DMS53 (cell line): ENCODE measurements at regions not wholly inside any gene's neighbourhood (a gene's known extent, or its start where the extent isn't known, plus 50 kb on each side); places are given as distances from the start of the nearest gene placed in this dataset.
A peak's percentile ranks its signal among the peaks of the same experiment; 100 is the strongest.

ENCODE experiments used
- DNase-seq: peaks from one replicate; lab custom pipeline; 2025; lab: John Stamatoyannopoulos, UW

GRCh38 chrX:9196961-9197640, 163.2 kb upstream of the FAM9B start:
- no peak for DNase-seq

DNA sequence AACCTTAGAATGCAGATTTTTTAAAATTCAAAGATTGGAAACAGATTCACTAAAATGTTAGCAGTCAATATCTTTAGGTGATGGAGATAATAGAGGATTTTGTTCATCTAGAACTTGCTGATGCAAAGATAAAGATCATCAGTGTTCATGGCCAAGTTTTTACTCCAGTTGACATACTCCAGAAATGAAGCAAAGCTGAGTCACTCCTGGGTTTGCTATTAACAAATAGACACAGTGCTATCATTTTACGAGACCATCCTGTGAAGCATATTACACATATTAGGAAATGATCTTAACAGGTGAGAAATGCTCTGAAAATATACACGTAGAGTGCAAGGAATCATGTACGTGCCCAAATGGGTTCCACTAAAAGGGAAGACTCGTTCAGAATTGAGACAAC, 170.6 kb upstream of the FAM9B start:
- DNase-seq: peak; percentile 11

GRCh38 chrX:9205599-9206223, 171.8 kb upstream of the FAM9B start:
- DNase-seq: no peak

DNA sequence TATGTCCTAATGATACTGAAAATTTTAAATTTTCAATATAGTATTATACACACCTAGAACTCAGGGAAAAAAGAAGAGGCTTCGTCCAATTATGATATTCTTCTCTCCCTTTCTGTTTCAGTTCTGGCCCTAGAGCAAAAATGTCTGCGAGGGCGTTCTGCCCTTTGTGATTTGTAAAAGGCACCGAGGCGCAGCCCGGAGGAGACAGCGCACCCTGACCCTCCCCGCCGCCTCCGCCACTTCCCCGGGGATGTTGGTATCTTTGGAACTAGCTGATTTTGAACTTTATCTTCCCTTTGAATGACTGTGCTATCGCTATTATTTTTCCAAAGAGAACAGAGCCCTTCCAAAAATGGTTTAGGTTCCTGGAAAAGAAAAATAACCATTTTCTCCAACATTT, 173.2 kb upstream of the FAM9B start:
- DNase-seq: no peak

GRCh38 chrX:9211269-9211668, 177.3 kb upstream of the FAM9B start:
- no peak for DNase-seq

- DNase-seq: no peak
These were observed 187.9 kb upstream of the FAM9B start for GRCh38 chrX:9221781-9222180.

DNA sequence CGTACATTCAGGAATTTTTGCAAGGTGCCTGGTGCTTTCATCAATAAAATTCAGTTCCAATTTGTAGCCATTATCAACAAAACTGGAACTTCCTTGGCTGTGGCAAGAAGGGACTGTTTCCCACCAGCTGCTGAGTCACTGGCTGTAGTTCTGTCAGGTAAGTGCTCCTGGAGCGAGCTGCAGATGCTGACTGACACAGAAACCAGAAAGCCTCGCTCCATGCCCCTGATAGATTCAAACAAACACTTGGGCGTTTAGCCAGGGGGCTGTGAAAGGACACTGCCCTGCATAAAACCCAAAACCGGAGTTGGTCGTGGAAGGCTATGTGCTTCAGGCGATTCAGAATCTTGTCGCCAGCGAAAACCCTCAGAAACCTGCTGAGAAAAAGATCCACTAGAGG, 188.4 kb upstream of the FAM9B start:
- no peak for DNase-seq

DNA sequence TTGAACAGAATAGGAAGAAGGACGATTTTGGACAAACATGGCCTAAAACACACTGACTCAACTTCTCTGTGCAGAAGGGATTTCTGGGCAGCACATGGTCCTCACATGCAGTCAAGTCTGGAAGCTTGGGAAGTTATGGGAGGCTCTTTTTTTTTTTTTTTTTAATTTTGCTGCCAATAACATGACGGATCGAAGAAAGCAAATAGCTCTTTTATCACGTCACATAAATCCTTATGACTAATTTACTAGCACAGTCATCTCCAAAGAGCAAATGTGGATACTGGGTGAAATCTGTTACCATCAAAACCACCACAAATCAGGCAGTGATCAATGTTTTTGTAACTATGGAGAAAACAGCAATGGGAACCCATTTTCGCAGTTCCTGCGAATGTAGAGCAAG, 193.3 kb upstream of the FAM9B start:
- no peak for DNase-seq

GRCh38 chrX:9231491-9231890, 197.6 kb upstream of the FAM9B start:
- no peak for DNase-seq

GRCh38 chrX:9233141-9233540, 199.2 kb upstream of the FAM9B start:
- DNase-seq: no peak

GRCh38 chrX:9234315-9234714, 200.4 kb upstream of the FAM9B start:
- DNase-seq: no peak

DNA sequence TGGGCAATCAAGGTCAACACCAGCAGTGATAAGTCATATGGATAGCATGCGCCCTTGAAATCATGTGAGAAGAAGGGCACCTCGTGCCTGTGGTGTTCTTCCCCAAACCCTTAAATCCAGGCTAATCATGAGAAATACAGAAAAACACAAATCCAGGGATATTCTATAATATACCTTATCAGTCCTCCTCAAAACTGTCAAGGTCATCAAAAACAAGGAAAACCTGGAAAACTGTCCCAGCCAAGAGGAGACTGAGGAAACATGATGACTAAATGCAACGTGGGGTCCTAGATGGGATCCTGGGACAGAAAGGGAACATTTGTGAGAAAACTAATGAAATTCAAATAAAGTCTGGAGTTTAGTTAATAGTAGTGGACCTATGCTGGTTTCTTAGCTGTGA, 201.8 kb upstream of the FAM9B start:
- no peak for DNase-seq

DNA sequence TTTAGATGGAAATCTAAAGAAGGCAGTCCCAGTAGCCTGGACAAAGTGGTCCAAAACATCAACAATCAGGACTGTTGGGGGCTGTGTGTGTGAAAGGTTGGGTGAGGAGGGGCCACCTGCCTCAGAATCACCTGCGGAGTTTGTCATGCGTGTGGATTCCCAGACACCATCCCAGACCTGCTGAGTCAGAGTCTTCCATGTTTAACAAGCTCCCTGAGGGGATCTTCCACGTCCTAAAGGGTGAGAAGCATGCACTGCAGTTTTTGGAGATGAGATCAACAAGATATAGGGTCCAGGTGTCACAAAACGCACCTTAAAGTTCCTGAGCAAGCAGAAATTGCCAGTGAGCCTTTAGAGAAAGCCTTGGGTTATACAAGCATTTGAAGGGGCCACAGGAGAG, 207.0 kb upstream of the FAM9B start:
- DNase-seq: no peak

DNA sequence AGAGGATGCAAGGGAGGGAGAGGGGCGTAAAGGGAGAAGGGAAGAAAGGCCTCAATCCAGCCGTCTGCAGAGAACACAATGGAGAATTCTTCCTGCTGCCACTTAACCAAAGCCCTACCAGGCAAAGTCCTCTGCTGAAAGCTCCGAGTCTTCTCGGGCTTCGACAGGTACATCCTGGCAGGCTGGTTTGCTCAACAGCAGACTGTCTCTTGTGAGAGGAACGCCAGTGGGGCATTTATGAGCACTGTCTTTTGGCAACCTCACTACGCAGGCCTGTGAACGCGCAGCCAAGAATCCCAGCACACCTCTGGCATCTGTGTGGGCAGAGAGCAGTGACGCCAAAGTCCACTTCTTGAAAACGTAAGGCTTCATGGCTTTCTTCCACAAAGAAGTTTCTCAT, 207.5 kb upstream of the FAM9B start:
- no peak for DNase-seq

- DNase-seq: no peak
These were observed 215.3 kb upstream of the FAM9B start for GRCh38 chrX:9249051-9249846.

DNA sequence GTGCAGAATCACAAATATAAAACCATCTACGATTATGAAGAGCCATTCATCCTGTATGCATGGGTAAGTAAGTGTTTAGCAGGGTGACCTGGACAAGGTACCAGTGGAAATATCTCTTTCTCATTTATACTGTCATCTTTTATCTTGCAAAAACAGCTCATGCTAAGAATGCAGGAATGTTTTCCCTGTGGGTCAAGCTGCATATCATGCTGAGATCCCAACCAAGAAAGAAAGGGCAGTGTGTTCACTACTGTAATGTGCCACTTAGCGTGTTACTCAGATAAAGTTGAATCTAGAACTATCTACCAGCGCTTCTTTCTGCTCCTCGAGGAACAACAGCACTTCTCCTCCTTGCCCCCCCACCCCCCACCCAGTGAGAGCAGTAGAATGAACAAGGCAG, 212.7 kb upstream of the TBL1X start:
- no peak for DNase-seq

DNA sequence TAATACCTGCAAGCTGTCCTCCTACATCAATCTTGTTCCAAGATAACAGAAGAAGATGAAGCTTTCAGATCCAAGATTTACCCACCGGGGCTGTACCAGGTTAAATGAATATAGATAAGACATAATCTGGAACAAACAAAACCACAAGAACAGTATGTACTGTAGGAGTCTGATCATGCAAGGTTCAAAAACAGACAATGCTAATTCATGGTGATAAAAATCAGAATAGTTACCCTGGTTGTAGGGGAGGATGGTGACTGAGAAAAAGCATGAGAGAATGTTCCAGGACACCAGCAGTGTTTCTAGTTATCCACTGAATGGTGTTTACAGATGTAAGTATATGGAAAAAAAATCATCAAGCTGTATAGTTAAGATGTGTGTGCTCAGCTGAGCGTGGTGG, 211.6 kb upstream of the TBL1X start:
- DNase-seq: no peak

DNA sequence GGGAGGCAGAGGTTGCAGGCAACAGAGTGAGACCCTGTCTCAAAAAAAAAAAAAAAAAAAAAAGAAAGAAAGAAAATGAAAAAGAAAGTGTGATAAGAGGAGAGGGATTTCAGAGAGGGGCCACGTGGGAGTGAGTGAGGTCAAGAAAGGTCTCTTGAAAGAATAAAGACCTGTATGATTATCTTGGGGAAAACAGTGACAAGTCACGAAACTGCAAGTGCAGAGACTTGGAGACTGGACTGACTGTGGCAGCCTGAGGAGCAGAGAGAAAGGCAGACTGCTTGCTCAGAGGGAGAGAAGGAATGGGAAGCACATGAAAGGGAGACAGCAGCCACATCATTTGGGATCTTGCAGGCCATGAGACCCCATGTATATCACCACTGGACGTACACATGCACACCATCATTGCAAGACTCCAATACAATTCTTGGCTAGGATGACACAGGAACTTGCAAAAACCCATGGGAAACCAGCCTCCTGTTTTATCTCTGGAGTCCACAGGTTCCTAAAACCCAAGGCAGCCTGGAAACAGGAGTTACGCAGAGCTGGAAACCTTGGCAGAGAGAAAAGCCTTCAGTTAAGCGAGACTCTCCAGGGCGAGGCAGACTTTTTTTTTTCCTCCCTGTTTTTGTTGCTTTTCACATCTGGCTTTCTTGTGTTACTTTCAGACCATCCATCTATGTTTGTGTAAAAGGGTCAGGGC, 207.0 kb upstream of the TBL1X start:
- no peak for DNase-seq

DNA sequence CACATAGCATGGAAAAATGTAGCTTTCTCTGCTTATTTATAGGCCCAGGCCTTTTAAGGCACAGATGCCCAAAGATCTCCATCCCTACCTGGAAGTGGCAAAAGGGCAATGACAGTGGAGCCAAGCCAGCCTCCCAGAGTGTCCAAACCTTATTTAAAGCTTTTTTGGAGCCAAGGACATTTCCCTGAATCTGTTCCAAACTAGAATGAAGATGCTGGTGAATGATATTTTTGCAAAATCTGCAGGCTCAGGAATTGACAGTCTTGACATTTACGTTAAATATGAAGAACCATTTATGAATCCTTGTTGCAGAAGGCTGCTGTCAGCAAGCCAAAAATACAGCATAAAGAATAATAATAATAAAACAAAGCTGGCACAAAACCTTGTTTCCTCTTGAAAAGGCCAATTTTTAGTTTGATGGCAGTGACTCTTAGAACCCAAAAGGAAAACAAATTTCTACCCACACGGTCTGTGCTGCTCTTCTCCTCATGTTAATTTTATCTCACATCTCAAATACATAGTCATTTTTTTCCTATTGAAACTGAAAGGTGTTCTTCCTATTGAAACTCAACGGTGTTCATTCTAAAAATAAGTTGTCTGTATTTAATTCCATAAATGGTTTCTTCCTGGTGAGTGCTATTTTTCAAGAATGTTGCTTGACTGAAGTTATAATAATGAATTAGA, 206.3 kb upstream of the TBL1X start:
- no peak for DNase-seq

- no peak for DNase-seq
These were observed 204.3 kb upstream of the TBL1X start for GRCh38 chrX:9260603-9261002.

DNA sequence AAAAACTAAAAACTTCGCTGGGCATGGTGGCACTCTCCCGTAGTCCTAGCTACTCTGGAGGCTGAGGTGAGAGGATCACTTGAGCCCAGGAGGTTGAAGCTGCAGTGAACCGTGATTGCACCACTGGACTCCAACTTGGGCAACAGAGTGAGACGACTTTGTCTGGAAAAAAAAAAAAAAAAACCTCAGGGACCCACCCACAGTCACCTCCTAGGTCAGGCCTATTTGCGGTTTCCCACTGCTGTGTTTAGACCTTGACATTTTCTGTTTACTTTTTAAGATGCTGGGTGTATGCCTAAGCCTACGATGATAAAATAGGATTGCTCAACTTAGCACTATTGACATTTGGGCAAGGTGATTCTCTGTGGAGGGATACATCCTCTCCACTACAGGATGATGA, 197.4 kb upstream of the TBL1X start:
- no peak for DNase-seq

DNA sequence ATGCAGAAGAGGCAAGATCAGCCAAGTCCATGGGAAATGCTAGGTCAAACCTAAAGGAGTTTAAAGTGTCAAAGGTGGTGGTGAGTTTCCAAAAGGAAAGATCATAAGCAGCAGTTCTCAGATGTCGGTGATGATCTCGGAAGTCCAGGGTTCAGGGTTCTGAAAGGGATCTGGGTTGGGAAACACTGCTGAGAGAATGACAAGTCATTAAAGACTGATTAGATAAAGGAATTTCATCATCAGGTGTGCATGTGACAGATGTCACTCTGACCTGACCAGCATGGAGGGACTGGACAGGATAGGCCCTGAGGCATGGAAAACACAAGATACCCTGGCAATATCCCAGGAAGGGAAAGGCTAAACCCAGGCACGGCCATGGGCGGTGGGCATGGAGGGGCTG, 195.7 kb upstream of the TBL1X start:
- no peak for DNase-seq
